ENCODE measurements at regions not wholly inside any gene's neighbourhood (a gene's known extent, or its start where the extent isn't known, plus 50 kb on each side); places are given as distances from the start of the nearest gene placed in this dataset.

DNA sequence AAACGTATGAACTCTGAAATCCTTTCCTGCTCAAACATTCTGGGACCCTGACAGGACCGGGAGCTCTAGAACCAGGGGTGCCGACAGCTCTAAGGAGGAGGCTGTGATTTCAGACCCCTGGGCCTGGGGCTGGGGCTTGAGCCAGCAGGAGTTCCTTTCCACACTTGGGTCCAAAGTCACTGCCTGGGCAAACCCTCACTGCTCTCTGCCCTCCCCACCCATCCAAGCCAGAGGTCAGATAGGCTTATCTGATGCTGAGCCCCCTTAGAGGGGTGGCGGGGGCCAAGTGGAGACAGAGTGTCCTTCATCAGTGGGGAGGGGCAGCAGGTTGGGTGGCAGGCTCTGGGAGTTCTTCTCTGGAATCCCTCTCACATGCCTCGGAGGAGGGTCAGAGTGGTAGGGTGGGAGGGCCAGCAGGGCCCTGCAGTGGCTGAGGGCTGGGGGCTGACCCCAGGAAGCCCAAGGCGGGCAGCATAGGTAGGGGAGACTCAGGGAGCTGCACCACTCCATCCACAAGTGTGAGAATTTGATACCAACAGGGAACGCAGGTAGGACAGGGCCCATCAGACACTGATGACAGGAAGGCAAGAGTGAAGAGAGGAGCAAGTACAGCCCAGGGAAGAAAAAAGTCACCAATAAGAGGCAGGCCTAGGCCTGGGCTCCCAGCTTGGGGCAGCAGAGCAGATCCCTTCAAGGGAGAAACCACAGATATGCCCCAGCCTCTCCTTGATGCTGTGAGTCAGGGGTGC lies 121.0 kb downstream of the MRPL14 start (continued):
- TF ChIP-seq, protein P1, sequence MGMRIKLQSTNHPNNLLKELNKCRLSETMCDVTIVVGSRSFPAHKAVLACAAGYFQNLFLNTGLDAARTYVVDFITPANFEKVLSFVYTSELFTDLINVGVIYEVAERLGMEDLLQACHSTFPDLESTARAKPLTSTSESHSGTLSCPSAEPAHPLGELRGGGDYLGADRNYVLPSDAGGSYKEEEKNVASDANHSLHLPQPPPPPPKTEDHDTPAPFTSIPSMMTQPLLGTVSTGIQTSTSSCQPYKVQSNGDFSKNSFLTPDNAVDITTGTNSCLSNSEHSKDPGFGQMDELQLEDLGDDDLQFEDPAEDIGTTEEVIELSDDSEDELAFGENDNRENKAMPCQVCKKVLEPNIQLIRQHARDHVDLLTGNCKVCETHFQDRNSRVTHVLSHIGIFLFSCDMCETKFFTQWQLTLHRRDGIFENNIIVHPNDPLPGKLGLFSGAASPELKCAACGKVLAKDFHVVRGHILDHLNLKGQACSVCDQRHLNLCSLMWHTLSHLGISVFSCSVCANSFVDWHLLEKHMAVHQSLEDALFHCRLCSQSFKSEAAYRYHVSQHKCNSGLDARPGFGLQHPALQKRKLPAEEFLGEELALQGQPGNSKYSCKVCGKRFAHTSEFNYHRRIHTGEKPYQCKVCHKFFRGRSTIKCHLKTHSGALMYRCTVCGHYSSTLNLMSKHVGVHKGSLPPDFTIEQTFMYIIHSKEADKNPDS (CRISPR knock-in tag; IDR thresholded peaks at IDR 0.05) = no peak
- TF ChIP-seq ZNF317 (CRISPR knock-in tag; IDR thresholded peaks at IDR 0.05) (no peak), EEA1 (CRISPR knock-in tag; IDR thresholded peaks at IDR 0.05; ENCODE audit: borderline replicate concordance) (no peak), SAFB2 (CRISPR knock-in tag; IDR thresholded peaks at IDR 0.05; ENCODE audit: borderline replicate concordance, low read depth) (no peak), SCMH1 (CRISPR knock-in tag; IDR thresholded peaks at IDR 0.05; ENCODE audit: borderline replicate concordance) (no peak), ZNF264 (CRISPR knock-in tag; IDR thresholded peaks at IDR 0.05) (no peak), ZNF629 (CRISPR knock-in tag; conservative IDR thresholded peaks at IDR 0.05) (no peak), FOSL2 (CRISPR knock-in tag; IDR thresholded peaks at IDR 0.05) (no peak), HHEX (CRISPR knock-in tag; IDR thresholded peaks at IDR 0.05) (no peak), RBM39 (IDR thresholded peaks at IDR 0.05; ENCODE audit: low read depth, low read length, poor library complexity, severe bottlenecking) (no peak), ZNF274 (CRISPR knock-in tag; IDR thresholded peaks at IDR 0.05) (0 out of 2 replicates have a peak, but pooled peaks have one; percentile 29), AKAP8 (CRISPR knock-in tag; IDR thresholded peaks at IDR 0.05) (no peak), TCF12 (IDR thresholded peaks at IDR 0.05) (no peak), TCF12 (CRISPR knock-in tag; IDR thresholded peaks at IDR 0.05) (no peak), ZNF567 (CRISPR knock-in tag; IDR thresholded peaks at IDR 0.05; ENCODE audit: borderline replicate concordance) (no peak), SOX5 (CRISPR knock-in tag; IDR thresholded peaks at IDR 0.05; ENCODE audit: borderline replicate concordance) (no peak), ZNF766 (CRISPR knock-in tag; IDR thresholded peaks at IDR 0.05; ENCODE audit: borderline replicate concordance) (no peak), RFXAP (CRISPR knock-in tag; IDR thresholded peaks at IDR 0.05; ENCODE audit: borderline replicate concordance) (no peak), KLF12 (CRISPR knock-in tag; IDR thresholded peaks at IDR 0.05; ENCODE audit: borderline replicate concordance) (no peak), ZNF326 (CRISPR knock-in tag; IDR thresholded peaks at IDR 0.05; ENCODE audit: borderline replicate concordance) (no peak)
- TF ChIP-seq, protein P2, sequence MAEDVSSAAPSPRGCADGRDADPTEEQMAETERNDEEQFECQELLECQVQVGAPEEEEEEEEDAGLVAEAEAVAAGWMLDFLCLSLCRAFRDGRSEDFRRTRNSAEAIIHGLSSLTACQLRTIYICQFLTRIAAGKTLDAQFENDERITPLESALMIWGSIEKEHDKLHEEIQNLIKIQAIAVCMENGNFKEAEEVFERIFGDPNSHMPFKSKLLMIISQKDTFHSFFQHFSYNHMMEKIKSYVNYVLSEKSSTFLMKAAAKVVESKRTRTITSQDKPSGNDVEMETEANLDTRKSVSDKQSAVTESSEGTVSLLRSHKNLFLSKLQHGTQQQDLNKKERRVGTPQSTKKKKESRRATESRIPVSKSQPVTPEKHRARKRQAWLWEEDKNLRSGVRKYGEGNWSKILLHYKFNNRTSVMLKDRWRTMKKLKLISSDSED (CRISPR knock-in tag; IDR thresholded peaks at IDR 0.05) = no peak
- TF ChIP-seq, protein P3, sequence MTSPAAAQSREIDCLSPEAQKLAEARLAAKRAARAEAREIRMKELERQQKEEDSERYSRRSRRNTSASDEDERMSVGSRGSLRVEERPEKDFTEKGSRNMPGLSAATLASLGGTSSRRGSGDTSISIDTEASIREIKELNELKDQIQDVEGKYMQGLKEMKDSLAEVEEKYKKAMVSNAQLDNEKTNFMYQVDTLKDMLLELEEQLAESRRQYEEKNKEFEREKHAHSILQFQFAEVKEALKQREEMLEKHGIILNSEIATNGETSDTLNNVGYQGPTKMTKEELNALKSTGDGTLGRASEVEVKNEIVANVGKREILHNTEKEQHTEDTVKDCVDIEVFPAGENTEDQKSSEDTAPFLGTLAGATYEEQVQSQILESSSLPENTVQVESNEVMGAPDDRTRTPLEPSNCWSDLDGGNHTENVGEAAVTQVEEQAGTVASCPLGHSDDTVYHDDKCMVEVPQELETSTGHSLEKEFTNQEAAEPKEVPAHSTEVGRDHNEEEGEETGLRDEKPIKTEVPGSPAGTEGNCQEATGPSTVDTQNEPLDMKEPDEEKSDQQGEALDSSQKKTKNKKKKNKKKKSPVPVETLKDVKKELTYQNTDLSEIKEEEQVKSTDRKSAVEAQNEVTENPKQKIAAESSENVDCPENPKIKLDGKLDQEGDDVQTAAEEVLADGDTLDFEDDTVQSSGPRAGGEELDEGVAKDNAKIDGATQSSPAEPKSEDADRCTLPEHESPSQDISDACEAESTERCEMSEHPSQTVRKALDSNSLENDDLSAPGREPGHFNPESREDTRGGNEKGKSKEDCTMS (CRISPR knock-in tag; conservative IDR thresholded peaks at IDR 0.05) = no peak
- TF ChIP-seq, protein P4, sequence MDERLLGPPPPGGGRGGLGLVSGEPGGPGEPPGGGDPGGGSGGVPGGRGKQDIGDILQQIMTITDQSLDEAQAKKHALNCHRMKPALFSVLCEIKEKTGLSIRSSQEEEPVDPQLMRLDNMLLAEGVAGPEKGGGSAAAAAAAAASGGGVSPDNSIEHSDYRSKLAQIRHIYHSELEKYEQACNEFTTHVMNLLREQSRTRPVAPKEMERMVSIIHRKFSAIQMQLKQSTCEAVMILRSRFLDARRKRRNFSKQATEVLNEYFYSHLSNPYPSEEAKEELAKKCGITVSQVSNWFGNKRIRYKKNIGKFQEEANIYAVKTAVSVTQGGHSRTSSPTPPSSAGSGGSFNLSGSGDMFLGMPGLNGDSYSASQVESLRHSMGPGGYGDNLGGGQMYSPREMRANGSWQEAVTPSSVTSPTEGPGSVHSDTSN (CRISPR knock-in tag; IDR thresholded peaks at IDR 0.05) = no peak
